ENCODE measurements at regions not wholly inside any gene's neighbourhood (a gene's known extent, or its start where the extent isn't known, plus 50 kb on each side); places are given as distances from the start of the nearest gene placed in this dataset.

DNA sequence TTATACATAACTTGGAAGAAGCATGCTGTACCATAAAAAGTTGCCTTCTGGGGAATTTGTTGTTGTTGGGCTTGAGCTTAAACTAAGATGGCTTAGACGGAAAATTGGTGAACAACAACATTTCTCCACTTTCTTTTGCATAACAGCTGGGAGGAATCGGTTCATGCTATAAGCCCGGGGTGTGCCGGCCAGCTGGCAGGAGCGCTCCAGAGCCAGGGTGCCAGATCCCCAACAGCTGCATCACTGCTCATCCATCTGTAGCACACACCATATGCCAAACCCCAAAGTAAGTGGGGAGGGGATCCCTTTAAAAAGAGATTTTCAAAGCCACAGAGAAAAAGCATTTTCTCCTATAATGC, 419.5 kb upstream of the ARGLU1 start:
- DNase-seq (ENCODE audit: low read depth, low spot score): no peak

DNA sequence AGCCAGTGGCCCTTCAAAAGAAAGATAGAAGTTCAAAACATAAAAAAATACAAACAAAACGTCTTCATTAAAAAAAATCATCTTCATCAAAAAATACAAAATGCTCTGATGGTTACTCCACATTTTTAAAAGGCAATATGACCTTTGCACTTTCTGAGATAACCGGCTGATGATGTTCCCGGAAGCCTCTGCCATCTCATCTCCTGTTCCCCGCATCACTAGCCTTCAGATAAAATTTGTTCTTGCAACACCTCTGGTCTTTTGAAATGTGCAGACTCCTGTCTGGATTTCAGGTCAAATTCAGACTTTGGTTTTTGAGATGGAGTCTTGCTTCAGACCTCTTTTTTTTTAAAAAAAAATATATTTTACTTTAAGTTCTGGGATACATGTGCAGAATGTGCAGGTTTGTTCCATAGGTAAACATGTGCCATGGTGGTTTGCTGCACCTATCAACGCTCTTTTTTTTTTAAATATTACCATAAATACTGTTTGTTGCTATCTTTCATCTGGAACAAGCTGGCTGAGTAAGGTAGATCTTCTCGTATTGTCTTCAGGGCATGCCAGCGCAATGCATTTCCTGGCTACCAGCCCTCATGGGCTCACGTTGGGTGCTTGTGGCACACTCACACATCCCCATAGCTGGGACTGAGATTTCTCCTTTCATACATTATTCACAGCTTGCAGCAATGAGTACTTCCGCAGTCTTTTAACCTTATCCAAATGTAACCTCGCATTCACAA, 418.9 kb upstream of the ARGLU1 start:
- DNase-seq (ENCODE audit: low read depth, low spot score): no peak

DNA sequence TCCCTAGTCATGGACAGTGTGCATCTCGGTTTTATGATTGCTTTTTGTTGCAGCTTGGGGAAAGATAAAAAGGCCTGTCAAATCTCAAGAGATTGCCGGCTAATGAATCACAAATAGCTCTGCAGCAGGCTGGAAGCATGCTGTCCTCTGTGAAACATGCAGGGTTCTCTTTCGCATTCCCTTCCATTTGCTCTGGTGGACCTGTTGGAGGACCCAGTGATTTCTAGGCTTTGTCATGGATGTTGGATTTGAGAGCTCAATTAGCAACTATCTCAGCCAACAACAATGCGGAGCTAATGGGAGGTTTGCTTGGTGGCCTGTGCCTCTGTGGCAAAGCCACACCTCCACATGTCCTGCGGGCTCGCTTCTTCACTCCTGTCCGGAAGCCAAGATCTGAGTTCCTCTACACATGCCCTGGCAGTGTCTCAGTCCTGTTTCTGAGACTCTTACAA, 418.1 kb upstream of the ARGLU1 start:
- DNase-seq (ENCODE audit: low read depth, low spot score): no peak

DNA sequence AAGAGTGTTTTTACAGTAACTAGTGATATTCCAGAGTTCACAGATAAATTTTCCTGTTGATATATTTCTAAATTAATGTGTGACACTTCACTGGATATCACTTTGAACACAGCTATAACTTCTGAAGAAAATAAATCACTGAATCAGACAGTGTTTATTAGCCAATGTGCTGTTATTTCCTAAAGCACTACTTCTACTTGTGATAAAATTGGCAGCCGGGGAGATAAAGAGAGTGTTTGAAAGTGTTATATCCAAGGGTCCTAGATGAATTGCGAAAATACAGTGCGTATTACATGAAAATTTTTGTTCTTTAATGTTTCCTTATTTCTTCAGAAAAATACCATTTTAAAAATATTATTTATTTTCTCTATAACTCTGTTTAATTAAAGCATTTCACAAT, 417.5 kb upstream of the ARGLU1 start:
- DNase-seq (ENCODE audit: low read depth, low spot score): no peak

DNA sequence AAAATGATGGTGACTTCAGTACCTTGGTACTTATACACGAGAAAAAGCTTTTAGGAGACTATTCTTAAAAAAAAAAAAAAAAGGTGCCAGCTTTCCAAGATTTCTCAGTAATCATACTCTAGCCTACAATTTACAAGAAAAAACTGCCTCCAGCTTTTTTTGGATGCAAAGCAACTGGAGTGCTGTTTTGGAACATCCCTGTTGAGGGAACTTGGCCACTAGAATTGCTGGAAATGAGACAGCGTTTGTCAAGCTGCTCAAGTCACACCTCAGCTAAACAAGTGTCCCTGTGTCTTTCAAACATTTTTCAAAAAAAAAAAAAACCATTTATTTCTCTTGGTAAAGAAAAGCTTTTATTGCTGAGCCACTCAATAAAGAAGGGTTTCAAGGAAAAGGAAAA, 413.1 kb upstream of the ARGLU1 start:
- DNase-seq (ENCODE audit: low read depth, low spot score): no peak

DNA sequence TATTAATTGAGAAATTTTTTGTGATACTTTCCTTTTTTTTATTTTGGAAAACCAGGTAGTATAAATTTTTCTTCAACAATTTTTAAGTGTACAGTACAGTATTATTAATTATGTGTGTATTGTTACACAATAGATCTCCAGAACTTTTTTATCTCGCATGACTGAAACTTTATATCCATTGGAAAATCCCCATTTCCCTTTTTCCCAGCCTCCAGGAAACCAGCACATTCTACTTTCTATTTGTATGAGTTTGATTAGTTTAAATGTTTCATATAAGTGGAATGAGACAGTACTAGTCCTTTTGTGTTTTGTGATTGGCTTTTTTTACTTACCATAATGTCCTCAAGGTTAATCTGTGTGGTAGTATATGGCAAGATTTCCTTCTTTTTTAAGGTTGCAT, 399.5 kb upstream of the ARGLU1 start:
- no peak for DNase-seq (ENCODE audit: low read depth, low spot score)

DNA sequence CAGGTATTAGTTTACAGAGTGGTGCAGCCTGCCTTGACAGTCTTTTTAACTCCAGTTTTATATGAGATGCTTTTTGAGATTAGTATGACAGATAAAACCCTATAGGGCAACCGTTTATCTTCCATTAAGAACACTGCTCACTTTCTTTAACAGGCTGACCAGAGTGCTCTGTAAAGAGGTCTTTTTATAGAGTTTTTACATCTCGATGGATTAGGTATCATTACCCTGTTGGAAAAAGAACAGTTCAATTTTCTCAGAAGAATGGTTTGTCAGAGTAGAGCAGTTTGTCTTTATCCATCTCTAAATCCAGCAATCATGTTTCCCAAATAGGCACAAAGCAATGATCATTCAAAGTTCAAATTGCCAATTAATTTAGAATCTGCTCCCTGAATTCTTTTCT, 395.2 kb upstream of the ARGLU1 start:
- no peak for DNase-seq (ENCODE audit: low read depth, low spot score)

DNA sequence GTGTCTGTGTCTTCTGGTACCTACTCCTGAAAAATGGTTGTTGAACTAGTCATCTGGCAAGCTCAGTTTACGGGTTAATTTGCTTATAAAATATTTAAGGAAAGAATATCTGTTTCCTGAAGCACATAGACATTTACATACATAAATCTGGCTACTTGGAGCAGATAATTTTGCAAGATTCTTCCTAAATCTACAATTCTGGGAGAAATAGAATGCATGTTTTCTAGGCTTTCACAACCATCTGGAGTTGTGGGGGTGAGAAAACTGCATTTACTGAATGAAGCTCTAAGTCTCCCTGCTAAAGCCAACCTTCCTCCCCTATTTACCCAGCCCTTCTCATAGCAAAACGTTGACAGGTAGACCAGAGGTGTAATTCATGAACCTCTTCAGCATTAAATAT, 393.7 kb upstream of the ARGLU1 start:
- no peak for DNase-seq (ENCODE audit: low read depth, low spot score)

DNA sequence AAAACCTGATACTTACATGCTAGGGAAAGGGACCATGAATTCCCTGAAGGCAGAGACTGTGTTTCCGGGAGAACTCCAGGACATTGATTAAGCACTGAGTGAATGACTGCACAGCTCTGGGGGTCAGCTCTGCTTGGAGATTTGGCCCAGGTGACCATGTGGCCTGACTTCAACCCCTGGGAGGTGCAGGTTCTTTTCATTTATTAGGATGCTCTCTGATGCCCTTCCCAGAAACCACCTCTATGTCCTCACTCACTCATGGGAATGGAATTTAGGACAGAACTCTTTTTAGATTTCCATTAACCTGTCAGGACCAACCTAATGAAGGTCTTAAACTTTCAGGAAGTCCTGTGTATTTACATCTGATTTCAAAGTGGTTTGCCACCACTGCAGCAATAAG, 393.3 kb upstream of the ARGLU1 start:
- DNase-seq (ENCODE audit: low read depth, low spot score): no peak

DNA sequence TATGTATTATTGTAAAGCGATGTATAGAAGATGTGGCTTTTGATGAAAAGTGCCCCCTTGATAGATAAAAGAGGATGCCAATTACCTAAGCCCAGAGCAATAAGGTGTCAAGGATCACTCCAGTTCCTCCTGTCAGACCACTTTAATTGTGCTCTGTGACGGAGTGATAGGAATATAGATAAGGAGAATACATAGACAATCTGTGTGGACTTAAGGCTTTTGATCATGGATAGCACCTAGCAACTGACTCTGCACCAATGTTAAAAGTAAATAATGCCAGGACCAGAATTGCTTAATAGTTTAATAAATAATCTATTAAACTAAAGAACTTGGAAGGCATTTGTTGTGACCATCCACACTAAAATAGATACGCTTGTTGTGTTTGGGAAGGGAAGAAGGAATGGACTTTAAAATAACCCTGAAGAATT, 390.7 kb upstream of the ARGLU1 start:
- DNase-seq (ENCODE audit: low read depth, low spot score): no peak

DNA sequence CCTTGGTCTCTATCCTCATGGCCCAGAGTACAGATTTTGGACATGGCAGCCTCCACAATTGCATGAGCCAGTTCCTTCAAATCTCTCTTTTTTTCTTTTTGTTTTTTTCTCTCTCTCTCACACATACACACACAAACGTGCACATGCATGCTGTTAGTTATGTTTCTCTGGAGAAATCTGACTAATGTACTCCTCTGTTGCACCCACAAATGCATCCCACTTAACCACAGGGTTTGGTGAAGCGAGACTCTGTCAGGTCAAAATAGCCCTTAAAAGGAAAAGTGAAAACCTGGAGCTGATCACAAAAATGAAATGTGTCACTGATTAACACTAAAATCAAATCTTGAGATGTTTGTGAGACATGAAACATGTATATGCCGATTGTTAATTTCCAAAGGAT, 374.6 kb upstream of the ARGLU1 start:
- DNase-seq (ENCODE audit: low read depth, low spot score): no peak

DNA sequence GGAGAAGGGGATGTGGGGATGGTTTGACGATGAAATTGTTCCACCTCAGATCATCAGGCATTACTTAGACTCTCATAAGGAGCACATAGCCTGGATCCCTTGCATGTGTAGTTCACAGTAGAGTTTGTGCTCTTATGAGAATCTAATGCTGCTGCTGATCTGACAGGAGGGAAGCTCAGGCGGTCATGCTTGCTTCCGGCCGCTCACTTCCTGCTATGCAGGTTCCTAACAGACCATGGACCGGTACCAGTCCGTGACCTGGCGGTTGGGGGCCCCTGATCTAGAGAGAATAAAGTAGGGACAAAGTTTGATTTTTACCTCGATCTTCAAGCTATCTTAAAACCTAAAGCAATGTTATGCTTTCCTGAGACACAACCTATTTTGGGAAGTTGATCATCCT, 373.8 kb upstream of the ARGLU1 start:
- DNase-seq (ENCODE audit: low read depth, low spot score): no peak

DNA sequence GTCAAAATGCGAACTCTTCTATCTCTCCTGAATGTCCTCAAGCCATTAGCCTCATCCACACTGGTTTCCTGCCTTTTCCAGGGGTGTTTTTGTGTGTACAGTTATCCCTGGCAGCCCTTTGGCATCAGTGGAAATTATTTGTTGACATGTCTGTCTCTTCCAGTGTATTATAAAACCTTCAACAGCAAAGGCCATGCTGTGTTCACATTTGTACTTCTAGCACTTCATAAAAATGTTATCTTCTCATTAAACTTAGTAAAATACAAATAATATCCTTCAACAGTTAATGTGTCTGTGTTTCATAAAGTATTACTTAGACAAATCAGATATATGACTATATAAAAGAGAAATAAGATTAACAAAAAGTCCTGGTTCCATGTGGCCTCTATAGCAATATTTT, 359.5 kb upstream of the ARGLU1 start:
- no peak for DNase-seq (ENCODE audit: low read depth, low spot score)

DNA sequence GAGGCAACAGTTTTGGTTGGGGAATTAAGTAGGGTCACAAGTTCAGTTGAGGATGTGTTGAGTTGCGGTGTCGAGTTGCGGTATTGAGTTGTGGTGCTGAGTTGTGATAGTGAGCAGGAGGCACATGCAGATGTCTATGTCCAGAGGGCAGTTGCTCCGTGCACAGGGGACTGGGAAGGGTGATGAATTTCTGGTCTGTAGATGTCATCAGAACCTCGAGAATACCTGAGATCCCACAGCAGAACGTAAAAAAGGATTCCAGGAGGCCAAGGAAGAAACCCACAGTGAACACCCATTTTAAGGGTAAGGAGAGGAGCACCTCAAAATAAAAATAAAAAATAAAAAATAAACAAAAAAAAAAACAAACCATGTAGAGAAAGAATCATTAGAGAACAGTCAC, 354.4 kb upstream of the ARGLU1 start:
- DNase-seq (ENCODE audit: low read depth, low spot score): no peak

DNA sequence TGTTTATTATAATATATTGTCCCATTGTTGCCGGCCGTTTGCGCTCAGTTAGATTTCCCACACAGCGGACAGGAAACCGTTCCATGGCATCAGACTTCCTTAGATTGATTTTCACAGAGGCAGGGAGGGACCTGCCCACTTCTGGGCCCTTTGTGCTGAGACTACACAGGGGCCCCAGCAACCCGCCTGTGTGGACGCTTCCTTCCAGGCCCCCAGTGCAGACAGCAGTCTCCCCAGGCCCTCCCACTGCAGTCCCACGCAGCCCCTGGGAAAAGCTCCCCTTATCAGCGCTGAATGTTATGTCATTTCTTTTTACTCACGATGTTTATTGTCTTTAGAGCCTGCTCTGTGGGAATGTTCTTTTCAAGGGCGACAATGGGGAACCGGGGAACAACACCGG, 351.7 kb upstream of the ARGLU1 start:
- peak; percentile 98 for DNase-seq (ENCODE audit: low read depth, low spot score)

DNA sequence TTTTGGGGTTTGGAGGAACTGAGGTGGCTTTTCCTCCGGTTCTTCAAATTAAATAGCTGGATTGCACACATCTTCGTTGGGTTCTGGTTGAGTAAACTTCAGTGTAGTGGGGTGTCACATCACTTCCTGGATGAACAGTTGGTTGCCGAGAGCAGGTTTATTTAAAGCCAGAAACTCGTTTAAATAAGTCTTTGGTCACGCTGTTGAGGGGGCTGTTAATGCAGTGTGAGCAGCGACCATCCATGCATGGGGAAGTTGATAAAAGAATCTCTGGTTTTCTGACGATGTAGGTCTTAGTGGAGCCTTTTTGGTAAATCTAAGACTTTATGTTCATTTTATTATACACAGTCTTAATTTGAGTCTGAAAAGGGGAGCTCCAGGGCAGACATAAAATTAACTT, 351.2 kb upstream of the ARGLU1 start:
- no peak for DNase-seq (ENCODE audit: low read depth, low spot score)

DNA sequence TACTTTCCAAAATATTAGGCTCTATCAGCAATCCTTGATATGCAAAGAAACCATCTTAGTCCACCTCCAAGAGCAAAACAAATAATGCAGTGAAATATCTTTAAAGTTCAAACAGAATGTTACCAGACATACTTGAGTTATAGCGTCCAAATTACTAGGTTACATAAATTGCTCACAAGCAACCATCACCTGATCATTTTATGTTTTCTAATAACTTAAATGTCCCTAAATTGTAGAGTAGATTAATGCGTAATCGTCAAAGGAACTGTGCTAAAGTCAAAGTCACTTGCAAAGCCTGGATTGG, 350.6 kb upstream of the ARGLU1 start:
- no peak for DNase-seq (ENCODE audit: low read depth, low spot score)

DNA sequence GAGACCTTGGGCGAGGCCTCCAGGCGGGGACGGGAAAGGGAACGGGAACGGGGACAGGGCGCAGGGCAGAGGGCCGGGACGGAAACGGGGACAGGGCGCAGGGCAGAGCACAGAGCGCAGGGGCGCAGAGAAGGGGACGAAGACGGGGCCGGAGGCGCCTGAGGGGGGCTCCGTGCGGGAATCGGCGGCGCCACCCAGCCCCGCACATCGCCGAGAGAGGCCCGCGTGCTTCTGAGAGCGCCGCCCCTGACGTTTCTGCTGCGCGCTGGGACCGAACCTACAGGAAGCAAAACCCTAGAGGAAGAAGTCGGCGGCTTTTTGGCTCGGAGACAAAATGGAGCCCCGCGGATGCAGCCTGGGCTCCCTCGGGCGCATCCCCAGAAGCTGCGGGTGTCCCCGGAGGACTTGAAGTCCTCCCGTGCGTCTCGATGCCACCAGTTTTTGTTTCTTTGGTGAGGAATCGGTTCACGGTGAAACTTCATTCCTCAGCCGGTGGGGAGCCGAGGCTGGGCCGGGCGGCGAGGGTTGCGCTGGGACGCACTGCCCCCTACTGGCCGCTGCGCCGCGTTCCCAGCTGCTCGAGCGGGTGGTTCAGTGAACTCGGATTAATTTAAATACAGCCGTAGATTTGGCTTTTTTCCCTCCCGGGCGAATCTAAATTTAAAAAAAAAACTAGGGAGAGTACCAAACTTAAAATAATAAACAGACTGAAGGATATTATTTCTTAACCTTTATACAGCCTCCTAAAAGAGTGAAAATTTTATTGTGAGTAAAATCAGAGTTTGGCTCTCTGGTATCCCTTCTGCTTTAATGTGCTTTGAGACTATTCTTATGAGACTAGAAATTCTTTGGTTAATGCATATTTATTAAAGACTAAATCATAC, 350.0 kb upstream of the ARGLU1 start:
- peak; percentile 57 for DNase-seq (ENCODE audit: low read depth, low spot score)

DNA sequence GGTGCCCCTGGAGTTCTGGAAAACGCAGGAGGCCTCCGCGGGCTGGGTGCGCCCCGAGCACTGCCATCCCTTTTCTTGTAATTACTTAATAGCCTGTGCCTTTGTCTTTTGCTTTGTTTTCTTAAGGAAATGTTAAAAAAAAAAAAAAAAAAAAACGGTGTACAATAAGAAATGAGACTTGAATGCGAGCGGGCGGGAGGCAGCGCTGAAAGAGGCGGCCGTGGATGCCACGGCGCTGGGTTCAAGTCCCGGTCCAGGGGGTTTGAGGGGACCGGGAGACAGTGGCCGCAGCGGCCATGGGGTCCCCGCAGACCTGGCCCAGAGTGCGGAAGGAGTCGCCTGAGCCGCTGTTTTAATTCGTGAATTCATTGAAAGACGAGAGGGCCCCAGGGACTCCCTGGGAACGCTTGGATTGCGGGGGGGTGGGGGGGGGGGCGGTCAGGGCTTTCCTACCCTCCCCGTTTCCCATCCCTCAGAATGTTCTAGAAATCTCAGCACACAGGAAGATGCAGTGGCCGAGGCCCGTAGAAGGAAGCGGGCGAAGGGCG, 349.2 kb upstream of the ARGLU1 start:
- DNase-seq (ENCODE audit: low read depth, low spot score): peak; percentile 20

DNA sequence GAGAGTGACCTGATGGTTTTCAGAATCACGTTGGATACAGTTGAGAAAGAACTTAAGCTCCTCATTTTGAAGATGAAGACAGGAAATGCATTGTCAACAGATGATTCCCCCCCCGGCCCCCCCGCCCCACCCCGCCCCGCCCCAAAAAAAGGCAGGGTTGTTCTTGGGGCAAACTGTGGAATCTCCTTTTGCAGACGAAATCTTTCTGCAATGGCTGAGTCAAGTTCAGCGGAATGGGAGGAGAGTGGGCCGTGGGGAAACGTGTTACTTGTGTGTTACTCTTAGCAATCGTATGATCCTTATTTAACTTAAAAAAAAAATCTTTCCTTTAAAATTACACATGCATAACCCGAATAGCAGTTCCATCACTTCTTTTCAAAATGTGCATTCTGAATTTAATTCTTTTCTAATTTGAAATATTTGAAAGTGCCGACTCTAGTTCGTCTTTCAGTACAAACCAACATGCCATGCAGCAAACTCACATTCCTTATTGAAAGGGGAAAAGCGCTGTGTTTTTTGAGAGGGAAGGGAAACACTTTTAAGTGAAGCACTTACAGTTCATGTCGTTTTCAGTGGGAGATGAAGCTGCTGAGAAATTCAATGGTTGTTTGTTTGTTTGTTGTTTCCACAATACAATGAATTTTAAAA, 348.5 kb upstream of the ARGLU1 start:
- DNase-seq (ENCODE audit: low read depth, low spot score): no peak

DNA sequence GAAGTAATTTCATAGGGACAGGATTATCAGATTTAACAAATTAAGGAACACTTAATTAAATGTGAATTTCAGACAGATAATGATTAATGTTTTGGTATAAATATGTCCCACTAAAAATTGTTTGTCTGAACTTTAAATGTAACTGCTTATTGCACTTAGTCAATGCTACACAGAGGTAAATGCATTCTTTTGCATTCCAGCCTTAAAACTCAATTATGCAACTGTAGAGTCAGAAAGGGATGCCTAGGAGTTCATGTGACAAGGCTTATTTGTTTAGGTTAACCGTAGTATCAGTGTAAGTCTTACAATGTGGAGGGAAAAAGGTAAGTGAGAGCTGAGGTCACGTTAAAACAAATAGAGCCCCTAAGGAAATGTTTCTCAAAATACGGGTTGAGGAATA, 347.2 kb upstream of the ARGLU1 start:
- no peak for DNase-seq (ENCODE audit: low read depth, low spot score)

DNA sequence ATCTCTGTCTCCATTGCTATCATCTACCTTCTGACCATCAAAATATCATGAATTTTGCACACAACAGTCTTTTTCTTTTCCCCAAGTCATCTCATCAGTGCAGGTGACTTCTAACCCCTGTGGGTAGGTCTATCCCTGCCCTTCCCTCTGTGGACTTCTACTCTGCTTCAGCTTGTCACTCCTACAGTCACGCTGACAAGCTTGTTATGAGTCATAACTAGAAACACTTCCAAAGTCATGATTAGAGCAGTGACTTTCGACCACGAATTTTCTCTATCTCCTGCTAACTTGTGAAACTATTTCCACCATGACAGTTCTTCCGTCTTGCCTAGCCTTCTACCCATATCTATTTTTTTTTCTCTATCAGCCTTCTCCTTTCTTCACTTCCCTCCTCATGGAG, 343.7 kb upstream of the ARGLU1 start:
- DNase-seq (ENCODE audit: low read depth, low spot score): no peak

Measured in pulmonary artery endothelial cell (primary cell).